ENCODE measurements at regions not wholly inside any gene's neighbourhood (a gene's known extent, or its start where the extent isn't known, plus 50 kb on each side); places are given as distances from the start of the nearest gene placed in this dataset.

GRCh38 chr14:71586131-71586897 lies 345.9 kb upstream of the RGS6 start:
- DNase-seq = no peak

- no peak for DNase-seq
Observed at GRCh38 chr14:71588028-71588427, 344.2 kb upstream of the RGS6 start.

GRCh38 chr14:71588576-71589215 lies 343.5 kb upstream of the RGS6 start:
- DNase-seq = no peak

GRCh38 chr14:71589609-71590008 lies 342.6 kb upstream of the RGS6 start:
- no peak for DNase-seq

- no peak for DNase-seq
Observed at GRCh38 chr14:71590131-71590530, 342.1 kb upstream of the RGS6 start.

GRCh38 chr14:71591231-71591630 lies 341.0 kb upstream of the RGS6 start:
- DNase-seq = no peak

- DNase-seq = no peak
Observed at GRCh38 chr14:71591929-71592328, 340.3 kb upstream of the RGS6 start.

GRCh38 chr14:71592361-71592760 lies 339.9 kb upstream of the RGS6 start:
- DNase-seq = no peak

GRCh38 chr14:71593966-71594365 lies 338.3 kb upstream of the RGS6 start:
- DNase-seq = no peak

GRCh38 chr14:71594821-71595220 lies 337.4 kb upstream of the RGS6 start:
- DNase-seq = peak; percentile 42

GRCh38 chr14:71595441-71595840 lies 336.8 kb upstream of the RGS6 start:
- peak; percentile 87 for DNase-seq

- DNase-seq = no peak
Observed at GRCh38 chr14:71597287-71597920, 334.8 kb upstream of the RGS6 start.

GRCh38 chr14:71597955-71598660 lies 334.1 kb upstream of the RGS6 start:
- DNase-seq = no peak

GRCh38 chr14:71600309-71600708 lies 331.9 kb upstream of the RGS6 start:
- DNase-seq = no peak

- no peak for DNase-seq
Observed at GRCh38 chr14:71602524-71602923, 329.7 kb upstream of the RGS6 start.

GRCh38 chr14:71604231-71604630 lies 328.0 kb upstream of the RGS6 start:
- no peak for DNase-seq

- DNase-seq = no peak
Observed at GRCh38 chr14:71606064-71606463, 326.2 kb upstream of the RGS6 start.

- DNase-seq = no peak
Observed at GRCh38 chr14:71606575-71606974, 325.7 kb upstream of the RGS6 start.

GRCh38 chr14:71607056-71607455 lies 325.2 kb upstream of the RGS6 start:
- no peak for DNase-seq

- DNase-seq = no peak
Observed at GRCh38 chr14:71610149-71610548, 322.1 kb upstream of the RGS6 start.

- no peak for DNase-seq
Observed at GRCh38 chr14:71610797-71611196, 321.4 kb upstream of the RGS6 start.

- no peak for DNase-seq
Observed at GRCh38 chr14:71613168-71613567, 319.1 kb upstream of the RGS6 start.

GRCh38 chr14:71616013-71616412 lies 316.2 kb upstream of the RGS6 start:
- no peak for DNase-seq

GRCh38 chr14:71618047-71618446 lies 314.2 kb upstream of the RGS6 start:
- DNase-seq = no peak

Measured in NCI-H1694 treated with DMSO at 0.1 percent for 48 hours (cell line).